GM18505 (cell line): ENCODE measurements at regions not wholly inside any gene's neighbourhood (a gene's known extent, or its start where the extent isn't known, plus 50 kb on each side); places are given as distances from the start of the nearest gene placed in this dataset.
A peak's percentile ranks its signal among the peaks of the same experiment; 100 is the strongest.

ENCODE experiments used
- ATAC-seq: cut with Tn5 transposase; IDR thresholded peaks from one replicate; pipeline ENCODE4 v1.9.1; 2021; ENCODE audit not compliant: unreplicated experiment
- POLR2A ChIP-seq: IDR thresholded peaks from 4 replicates; pipeline ENCODE4 v1.6.1; 2011; ENCODE audit warnings: borderline replicate concordance; ENCODE audit not compliant: insufficient read depth, insufficient read length; ENCODE audit errors: extremely low read depth

GRCh38 chr9:96161819-96162218 lies 140.2 kb downstream of the HSD17B3 start:
- TF ChIP-seq POLR2A: no peak
- no peak for ATAC-seq

- ATAC-seq: no peak
- no peak for TF ChIP-seq POLR2A
Observed at GRCh38 chr9:96160866-96161265, 141.1 kb downstream of the HSD17B3 start.

- no peak for ATAC-seq
- no peak for TF ChIP-seq POLR2A
Observed at GRCh38 chr9:96160168-96160567, 141.8 kb downstream of the HSD17B3 start.

- TF ChIP-seq POLR2A: no peak
- no peak for ATAC-seq
Observed at GRCh38 chr9:96159596-96159995, 142.4 kb downstream of the HSD17B3 start.

- TF ChIP-seq POLR2A: no peak
- ATAC-seq: no peak
Observed at GRCh38 chr9:96158909-96159575, 142.9 kb downstream of the HSD17B3 start.

GRCh38 chr9:96158147-96158546 lies 143.8 kb downstream of the HSD17B3 start:
- no peak for ATAC-seq
- TF ChIP-seq POLR2A: no peak

- ATAC-seq: no peak
- no peak for TF ChIP-seq POLR2A
Observed at GRCh38 chr9:96157675-96158074, 144.3 kb downstream of the HSD17B3 start.

GRCh38 chr9:96156171-96156974 lies 145.6 kb downstream of the HSD17B3 start:
- no peak for TF ChIP-seq POLR2A
- no peak for ATAC-seq

- no peak for ATAC-seq
- TF ChIP-seq POLR2A: no peak
Observed at GRCh38 chr9:96154081-96154480, 147.9 kb downstream of the HSD17B3 start.

GRCh38 chr9:96152550-96152949 lies 149.4 kb downstream of the HSD17B3 start:
- ATAC-seq: no peak
- no peak for TF ChIP-seq POLR2A

GRCh38 chr9:96150324-96151227 lies 151.4 kb downstream of the HSD17B3 start:
- TF ChIP-seq POLR2A: no peak

GRCh38 chr9:96149533-96150280 lies 152.3 kb downstream of the HSD17B3 start:
- no peak for TF ChIP-seq POLR2A
- ATAC-seq: peak; percentile 26

More at GRCh38 chr9:96150324-96151227, 151.4 kb downstream of the HSD17B3 start:
- ATAC-seq: peak; percentile 88
